Heart left ventricle (tissue), 13 donors: ENCODE measurements at regions not wholly inside any gene's neighbourhood (a gene's known extent, or its start where the extent isn't known, plus 50 kb on each side); places are given as distances from the start of the nearest gene placed in this dataset.

Experiments used
- CTCF ChIP-seq, 12 donors: fragments of 200-600 bp; sonication (generic) in 4 of 12; IDR thresholded peaks; one replicate each; pipeline versions ENCODE4 v1.5.0 to v1.8.0; 2018 to 2022; ENCODE audit warnings: antibody characterized with exemption in 12 of 12, mild to moderate bottlenecking in 5 of 12
- POLR2A ChIP-seq, 2 donors: fragments of 450-650 bp; IDR thresholded peaks; one replicate each; pipeline ENCODE4 v1.6.1; 2017; ENCODE audit warnings: antibody characterized with exemption in 2 of 2, mild to moderate bottlenecking in 2 of 2, moderate library complexity in 2 of 2
- donor health status: ischemic (EF 13 %, LVEDD 7.1; RV severe dilation, severe dysfunction).
- donor health status: DM: no; HTN: yes; CAD: no.
- donor health status: DM: no; HTN: no; CAD: no.
- donor health status: ischemic (EF 25% LVEDD 6.9; RV normal size, moderate dysfunction).
- donor health status: ischemic (EF 25% LVEDD 5.7; RV mildly dilated, moderate dysfunction).
- donor health status: ischemic (EF 35%, LVEDD 5.7; RV mildly dilated, moderate dysfunction).
- donor health status: nonischemic (EF 11% LVEDD 7.7; RV severe dilation, severe dysfunction).
- donor health status: DM: yes; HTN: yes; CAD: no.
- donor health status: PGD.
- donor health status: ischemic (EF 29% LVEDD 5.4; RV normal size, mild dysfunction).
- donor health status: nonischemic (EF 23%, LVEDD 6.1; RV moderate dilation, normal function).

- TF ChIP-seq POLR2A (IDR thresholded peaks at IDR 0.05) (no peak), CTCF (IDR thresholded peaks at IDR 0.05) (no peak)
Observed at GRCh38 chr5:117461966-117462365, 887.3 kb upstream of the SEMA6A start.
